NCI-H2227 (cell line): ENCODE measurements at regions not wholly inside any gene's neighbourhood (a gene's known extent, or its start where the extent isn't known, plus 50 kb on each side); places are given as distances from the start of the nearest gene placed in this dataset.

Experiments
- DNase-seq: peaks from one replicate; lab custom pipeline; 2025; ENCODE audit not compliant: unreplicated experiment; lab: John Stamatoyannopoulos, UW

DNA sequence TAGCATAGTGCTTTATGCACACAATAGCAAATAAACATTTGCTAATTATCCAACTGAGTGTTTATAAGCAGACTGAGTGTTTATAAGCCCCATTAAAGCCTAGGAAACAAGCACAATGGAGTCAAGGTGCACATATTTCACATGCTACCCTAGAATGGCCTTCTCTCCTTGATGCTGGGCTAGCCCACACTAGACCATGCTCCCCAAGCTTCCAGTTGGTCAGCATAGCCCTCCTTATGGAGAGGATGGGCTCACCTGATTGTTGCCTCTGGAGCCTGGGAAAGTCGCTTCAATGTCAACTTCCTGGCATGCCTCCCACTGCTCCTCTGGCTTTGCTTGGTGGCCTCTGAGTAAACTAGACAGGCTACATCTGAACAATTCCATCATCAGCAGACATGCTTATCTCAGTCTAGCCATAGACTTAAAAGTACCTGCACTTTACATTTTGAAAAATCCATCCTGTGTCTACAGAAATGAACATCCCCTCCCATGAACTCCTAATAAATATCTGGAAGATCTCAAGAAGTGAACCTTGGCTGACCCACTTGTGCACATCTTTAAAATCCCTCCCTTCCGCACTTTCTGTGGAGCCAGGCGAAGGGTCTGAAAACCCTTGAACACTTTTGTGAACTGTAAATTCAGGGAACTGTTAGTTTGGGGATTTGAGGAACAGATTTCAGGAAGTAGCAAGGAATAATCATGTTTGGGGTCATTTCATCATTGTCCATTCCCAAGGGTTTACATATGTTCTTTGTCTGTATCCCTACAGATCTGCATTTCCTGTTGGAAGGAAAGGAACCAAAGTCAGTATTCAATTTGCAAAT is 486.6 kb downstream of the ARHGEF28 start:
- DNase-seq: no peak

- DNase-seq: no peak
These were observed 485.8 kb downstream of the ARHGEF28 start for GRCh38 chr5:74111764-74112163.

DNA sequence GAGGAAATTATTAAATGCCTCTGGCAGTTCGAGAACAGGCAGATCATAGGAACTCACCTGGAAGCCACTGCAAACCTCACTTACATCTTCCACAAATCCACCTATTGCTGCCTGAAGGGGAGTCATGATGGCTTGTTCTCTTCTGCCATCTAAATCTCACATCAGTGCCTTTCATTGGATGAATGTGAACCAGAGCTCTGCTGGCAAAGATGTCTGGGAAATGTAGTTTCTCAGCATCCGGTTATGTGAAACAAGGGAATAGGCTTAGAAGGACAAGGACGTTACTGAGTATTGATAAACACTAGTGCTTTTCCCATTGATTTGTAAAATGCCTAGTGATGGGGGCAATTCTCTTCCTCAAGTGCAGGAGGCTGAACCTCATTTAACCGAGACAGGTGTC is 483.3 kb downstream of the ARHGEF28 start:
- peak; percentile 9 for DNase-seq

DNA sequence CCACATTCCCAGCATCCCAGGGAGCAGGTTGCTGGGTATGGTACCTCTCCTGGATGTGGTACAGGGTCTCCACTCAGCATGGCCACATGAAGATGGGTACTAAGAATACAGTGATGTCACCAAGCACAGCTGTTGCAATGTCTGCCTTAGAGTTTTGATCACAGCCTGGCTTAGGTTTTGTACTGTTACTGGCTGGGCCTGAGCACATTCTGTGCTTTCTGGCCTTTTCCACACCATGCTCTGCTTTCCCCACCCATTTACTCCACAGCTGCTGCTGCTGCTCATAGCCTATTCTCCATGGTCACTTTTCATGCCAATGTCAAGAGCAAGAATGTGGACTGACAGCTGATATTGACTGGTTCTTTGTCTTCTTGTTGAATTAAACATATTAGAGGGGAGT is 481.9 kb downstream of the ARHGEF28 start:
- DNase-seq: no peak

DNA sequence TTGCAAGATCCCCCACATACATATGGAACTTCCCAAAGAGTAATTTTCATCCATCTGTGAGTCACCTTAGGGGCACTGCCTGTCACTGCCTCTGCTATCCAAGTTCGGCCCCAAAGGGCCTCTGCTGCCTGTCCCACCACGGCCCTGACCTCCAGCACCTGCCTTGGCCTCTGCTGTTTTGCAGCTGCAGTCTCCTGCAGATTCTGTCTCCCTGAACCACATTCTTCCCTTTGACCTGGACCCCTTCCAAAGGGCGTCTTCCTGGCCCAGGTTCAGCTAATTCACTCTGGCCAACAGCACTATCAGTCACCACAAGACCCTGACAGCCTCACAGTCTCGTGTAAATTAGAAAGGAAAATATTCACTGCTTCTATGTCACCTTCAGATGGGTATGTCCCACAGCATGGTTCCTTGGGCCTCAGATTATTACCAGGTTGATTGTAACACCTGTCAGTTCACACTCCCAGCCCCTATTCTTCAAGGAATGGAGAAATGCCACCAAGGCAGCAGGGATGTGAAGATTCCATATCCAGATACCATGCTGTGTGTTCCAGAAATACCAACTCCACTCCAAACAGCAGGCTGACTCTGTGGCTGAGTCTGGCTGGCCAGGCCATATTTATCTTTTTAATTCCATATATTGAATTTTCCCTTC is 479.3 kb downstream of the ARHGEF28 start:
- no peak for DNase-seq

GRCh38 chr5:74103131-74104023 is 477.4 kb downstream of the ARHGEF28 start:
- DNase-seq: no peak

- no peak for DNase-seq
These were observed 474.3 kb downstream of the ARHGEF28 start for GRCh38 chr5:74100268-74100665.

DNA sequence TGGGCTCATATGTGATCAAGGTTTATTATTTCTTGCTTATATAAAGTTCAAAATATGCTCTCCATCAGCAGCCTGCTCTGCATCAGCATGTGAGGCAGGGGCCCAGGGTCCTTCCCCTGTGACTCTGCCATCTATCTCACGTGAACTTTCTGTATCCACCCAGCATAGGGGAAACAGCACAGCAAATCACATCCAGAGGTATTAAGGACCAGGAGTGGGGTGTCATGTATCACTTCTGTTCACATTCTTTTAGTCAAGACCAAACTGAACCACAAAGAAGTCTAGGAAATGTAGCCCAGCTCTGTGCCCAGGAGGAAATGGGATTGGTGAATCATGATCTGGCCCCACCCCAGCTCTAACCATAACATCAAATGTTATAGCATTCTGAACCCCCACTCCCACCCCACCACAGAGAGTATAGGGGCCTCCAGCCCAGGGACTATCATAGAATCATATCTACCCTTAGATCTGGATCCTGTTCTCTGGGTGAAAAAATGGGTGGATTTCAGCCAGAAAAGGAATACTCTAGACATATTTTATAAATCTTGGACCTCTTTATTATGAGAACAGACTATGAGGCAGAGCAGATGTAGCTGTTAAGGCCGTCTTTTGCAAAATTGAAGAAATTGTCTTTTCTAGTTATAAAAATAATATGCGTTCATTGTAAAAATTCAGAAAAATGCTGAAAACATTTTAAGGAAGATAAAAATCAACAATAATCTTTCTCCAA is 473.7 kb downstream of the ARHGEF28 start:
- no peak for DNase-seq

GRCh38 chr5:74098941-74099340 is 472.9 kb downstream of the ARHGEF28 start:
- no peak for DNase-seq

- no peak for DNase-seq
These were observed 472.5 kb downstream of the ARHGEF28 start for GRCh38 chr5:74098456-74098855.

- DNase-seq: no peak
These were observed 470.3 kb downstream of the ARHGEF28 start for GRCh38 chr5:74096325-74096724.

GRCh38 chr5:74095871-74096270 is 469.9 kb downstream of the ARHGEF28 start:
- no peak for DNase-seq

- no peak for DNase-seq
These were observed 468.7 kb downstream of the ARHGEF28 start for GRCh38 chr5:74094782-74095108.

DNA sequence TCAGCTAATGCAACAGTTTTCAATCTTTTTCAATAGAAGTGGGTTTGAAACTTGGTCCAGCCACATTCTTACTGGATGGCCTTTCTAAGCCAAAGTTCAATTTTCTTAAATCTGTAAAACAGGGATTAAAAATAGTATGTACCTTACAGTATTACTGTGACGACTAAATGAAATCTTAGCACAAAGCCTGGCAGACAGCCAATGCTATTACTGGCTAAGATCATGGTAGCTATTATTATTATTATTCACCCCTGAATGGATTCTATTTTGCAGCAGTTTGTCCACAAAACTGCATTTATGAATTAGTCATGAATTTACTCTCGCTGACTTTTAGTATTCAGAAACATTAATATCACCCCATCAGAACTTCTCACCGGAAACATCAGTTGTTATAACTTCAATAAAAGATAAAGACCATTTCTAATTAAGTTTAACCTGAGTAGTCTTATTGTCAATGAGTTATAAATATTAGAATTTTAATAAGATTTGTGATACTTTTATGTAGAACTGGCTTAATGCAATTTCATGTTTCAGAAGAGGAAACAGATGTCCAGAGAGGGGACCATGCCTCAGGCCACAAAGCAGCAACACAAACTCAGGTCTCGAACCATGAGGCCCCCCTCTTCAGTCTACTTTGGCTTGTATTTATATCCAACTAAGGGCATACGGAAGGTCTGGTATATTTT is 468.2 kb downstream of the ARHGEF28 start:
- no peak for DNase-seq

DNA sequence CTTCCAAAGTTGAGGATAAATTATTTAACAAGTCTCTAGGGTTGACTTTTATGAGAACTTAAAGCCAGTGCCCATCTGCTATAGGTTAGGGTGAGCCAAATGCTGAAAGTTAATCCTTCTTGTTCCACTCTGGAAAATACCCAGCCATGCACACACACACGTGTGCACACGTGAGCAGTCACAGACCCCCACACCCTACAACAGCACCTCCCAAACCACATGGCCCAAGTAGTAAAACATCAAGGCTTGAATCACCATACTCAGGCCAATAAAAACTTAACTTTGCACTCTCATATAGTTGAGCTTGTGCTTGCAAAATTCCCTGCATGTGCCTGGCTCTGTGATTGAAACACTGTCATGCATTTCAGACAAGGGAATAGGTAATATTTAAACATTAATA is 467.6 kb downstream of the ARHGEF28 start:
- DNase-seq: no peak

DNA sequence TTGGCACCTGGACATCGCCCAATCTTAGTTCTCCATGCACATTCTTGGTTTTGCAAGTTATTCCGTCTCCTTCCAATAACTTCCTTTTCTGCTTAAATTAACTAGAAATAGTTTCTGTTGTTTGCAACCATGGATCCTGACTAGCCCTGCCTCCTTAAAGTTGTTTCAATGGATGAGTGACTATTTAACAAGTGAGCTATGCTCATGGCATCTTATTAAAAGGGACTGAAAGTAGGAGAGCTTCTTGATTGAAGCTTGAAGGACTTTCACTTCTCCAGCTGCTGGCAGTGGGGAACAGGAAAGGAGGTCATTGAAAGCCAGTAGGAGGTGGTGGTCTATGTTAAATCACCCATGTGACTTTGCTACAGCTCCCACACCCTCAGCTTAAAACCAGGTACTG is 466.8 kb downstream of the ARHGEF28 start:
- DNase-seq: no peak

DNA sequence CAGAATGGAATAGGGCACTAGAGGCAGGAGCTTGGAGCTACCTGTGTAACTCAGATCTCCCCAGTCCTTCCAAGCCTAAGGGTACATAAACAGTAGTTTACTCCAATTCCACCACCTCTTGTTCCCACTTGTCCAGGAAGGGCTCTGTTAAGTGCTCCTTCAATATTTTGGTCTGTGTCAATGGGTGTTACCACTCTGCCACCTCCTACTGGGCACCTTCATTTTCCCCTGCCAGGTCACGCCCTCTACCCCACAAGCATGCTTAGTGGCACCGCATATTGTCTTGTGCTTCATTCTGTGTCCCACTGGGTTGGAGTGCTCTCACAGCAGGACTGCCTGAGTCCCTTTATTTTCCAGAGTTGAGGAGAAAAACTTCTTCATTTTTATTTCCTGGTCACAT is 459.8 kb downstream of the ARHGEF28 start:
- no peak for DNase-seq

DNA sequence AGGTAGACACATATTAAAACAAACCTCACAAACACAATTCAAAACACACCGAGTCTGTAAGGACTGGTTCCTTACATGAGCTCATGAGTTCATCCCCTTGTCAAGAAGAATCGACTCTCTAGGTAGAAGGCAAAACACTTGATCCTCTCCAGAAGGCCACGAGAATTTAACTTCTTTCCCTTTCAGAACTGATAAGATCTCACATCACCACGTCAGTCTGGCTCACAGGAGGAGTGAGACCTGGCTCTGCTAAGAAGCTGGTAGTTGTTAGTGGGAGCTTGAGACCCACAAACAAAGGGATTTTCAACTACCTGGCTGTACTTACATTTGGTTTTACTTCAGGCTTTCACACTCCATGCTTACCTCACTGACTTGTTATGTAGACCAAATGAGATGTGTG is 459.2 kb downstream of the ARHGEF28 start:
- DNase-seq: no peak

DNA sequence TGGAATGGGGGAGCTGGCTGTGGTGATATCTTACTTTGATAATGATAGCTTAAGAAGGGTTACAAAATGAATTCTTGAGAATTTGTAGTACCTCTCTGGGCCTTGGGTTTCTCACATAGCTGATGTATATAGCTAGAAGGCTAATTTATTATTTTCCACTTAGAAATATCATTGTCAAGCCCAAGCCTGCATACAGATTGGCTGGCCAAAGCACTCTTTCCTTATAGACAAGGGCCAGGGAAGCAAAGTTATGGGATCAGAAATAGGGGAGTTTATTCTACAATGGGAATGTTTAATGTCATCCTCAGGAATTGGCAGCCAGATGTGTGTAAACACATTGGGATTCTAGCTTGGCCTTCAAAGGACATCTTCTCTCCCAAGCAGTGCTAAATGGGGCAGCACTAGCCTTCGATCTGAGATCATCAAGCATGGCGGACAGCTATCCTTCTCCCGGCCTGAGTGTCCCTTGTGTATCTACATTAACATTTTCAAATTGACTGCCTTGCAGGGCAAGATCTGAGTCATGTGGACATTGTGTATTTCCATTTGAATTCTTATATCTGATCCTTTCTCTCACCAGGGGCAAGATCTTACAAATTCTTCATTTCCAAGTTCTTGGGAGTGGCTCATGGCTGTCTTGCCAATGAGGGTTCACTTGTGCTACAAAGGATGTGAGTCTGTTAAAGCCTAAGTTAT is 457.2 kb downstream of the ARHGEF28 start:
- no peak for DNase-seq

DNA sequence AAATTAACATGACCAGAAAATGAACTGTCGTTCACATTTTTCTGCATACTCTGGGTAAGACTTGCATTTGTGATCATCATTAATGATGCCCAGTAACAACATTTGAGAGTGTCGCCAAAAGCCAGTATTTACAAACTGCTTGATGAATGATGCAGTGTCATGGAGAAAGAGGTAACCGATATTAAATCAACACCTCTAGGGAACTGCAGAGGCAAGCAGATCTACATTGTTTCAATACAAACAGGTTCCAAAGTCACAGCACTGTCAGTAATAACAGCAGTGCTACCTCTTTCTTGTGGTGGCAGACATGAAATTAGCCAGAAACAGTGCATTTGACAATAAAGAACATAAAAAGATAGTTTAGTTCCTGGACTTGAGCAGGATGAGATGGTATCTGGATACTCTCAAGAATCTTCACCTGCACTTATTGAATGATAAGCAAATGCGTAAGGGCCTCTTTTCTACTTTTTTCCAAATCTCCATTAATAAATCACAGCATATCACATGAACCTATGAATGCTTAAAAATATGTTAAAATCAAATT is 456.6 kb downstream of the ARHGEF28 start:
- no peak for DNase-seq
